Stimulated activated CD8-positive, alpha-beta memory T cell treated with anti-CD3 and anti-CD28 coated beads, Interleukin-2, amount 100 ng/mL, for 1 hour (primary cell): ENCODE measurements at regions not wholly inside any gene's neighbourhood (a gene's known extent, or its start where the extent isn't known, plus 50 kb on each side); places are given as distances from the start of the nearest gene placed in this dataset.
"Not testable (repeated sequence)": the region's sequence is repeated elsewhere in the genome, so short reads cannot be mapped to it uniquely, and the experiment has no call there.

Source experiments
- DNase-seq, 2 donors: peaks; one replicate each; pipeline ENCODE4 v3.0.0-alpha.2; 2020; ENCODE audit warnings: low read depth in 2 of 2

- no peak for DNase-seq
Observed at GRCh38 chr10:30531751-30532530, 97.6 kb downstream of the LYZL2 start.

- peak; percentile 58 to 64 for DNase-seq
Observed at GRCh38 chr10:30529373-30529998, 95.5 kb downstream of the MAP3K8 start.

GRCh38 chr10:30528429-30528786 lies 94.4 kb downstream of the MAP3K8 start:
- DNase-seq, result no peak

GRCh38 chr10:30527623-30528428 lies 93.8 kb downstream of the MAP3K8 start:
- no peak for DNase-seq

- DNase-seq, result not testable (repeated sequence)
Observed at GRCh38 chr10:30522661-30523078, 88.7 kb downstream of the MAP3K8 start.

- no peak for DNase-seq
Observed at GRCh38 chr10:30518907-30519306, 84.9 kb downstream of the MAP3K8 start.
